SH-SY5Y (cell line): ENCODE measurements at regions not wholly inside any gene's neighbourhood (a gene's known extent, or its start where the extent isn't known, plus 50 kb on each side); places are given as distances from the start of the nearest gene placed in this dataset.

Source experiments
- GATA2 ChIP-seq: IDR thresholded peaks from 2 replicates; pipeline ENCODE4 v1.6.1; 2011; ENCODE audit warnings: mild to moderate bottlenecking, low read depth, low read length
- GATA3 ChIP-seq: IDR thresholded peaks from 2 replicates; pipeline ENCODE4 v1.6.1; 2011; ENCODE audit warnings: low read depth, mild to moderate bottlenecking, low read length, moderate library complexity

DNA sequence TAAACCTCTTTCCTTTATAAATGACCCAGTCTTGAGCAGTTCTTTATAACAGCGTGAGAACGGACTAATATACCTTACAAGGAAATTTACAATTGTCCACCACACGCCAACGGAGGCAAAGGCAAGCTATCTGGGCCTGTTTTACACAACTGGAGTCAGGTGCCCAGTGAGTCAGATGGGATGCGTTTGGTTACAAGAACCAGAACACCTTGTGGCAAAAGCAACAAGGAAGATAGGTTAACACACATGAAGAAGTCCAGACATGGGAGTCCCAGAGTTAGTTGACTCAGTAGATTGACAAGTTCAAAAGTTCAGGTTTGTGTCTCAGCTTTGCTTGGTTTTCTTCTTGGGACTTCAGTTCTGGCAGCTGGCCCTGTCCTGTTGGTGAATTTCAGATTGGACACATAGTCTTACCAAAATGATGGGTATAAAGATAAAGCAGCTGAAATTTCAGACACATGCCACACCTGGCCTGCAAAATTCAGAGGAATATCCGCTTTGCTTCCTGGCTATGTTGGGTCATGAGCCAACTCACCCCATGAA, 97.9 kb downstream of the PXDC1 start:
- TF ChIP-seq GATA2 = no peak
- no peak for TF ChIP-seq GATA3
